HCT116 (cell line): ENCODE measurements at regions not wholly inside any gene's neighbourhood (a gene's known extent, or its start where the extent isn't known, plus 50 kb on each side); places are given as distances from the start of the nearest gene placed in this dataset.
A peak's percentile ranks its signal among the peaks of the same experiment; 100 is the strongest.

Experiments
- ATAC-seq: fragments of 200-7000 bp; cut with Tn5 transposase; 2 replicates; pipeline ENCODE4 v1.9.1; 2020; ENCODE audit warnings: mild to moderate bottlenecking, moderate library complexity
- BruUV-seq: library from RNA; stranded (reverse); fragments of 400-500 nt; replicated peaks from 2 replicates; lab custom pipeline; 2021; lab: Mats Ljungman, UMichigan
- CTCF ChIA-PET: fragments of 300-600 bp; sonication (Branson Sonifier 250); formaldehyde crosslinking; loops from one replicate; lab custom pipeline; 2021; ENCODE audit warnings: antibody characterized with exemption; lab: Charles Lee
- POLR2A ChIA-PET: fragments of 300-600, 350-600 bp; sonication (Branson Sonifier 250); formaldehyde crosslinking; loops from one replicate; lab custom pipeline; 2021; ENCODE audit warnings: antibody characterized with exemption; lab: Charles Lee
- RAD21 ChIA-PET, 2 experiments: fragments of 300-600 bp; sonication (Branson Sonifier 250); formaldehyde crosslinking; loops; one replicate each; lab custom pipeline; 2023; ENCODE audit warnings: low total read pairs in 2 of 2; ENCODE audit not compliant: uncharacterized antibody in 2 of 2, unreplicated experiment in 2 of 2, low non-redundant PET in 1 of 2; lab: Charles Lee
- DNase-seq: peaks from one replicate; pipeline ENCODE4 v3.0.0-alpha.2; 2010; ENCODE audit warnings: low read depth, low spot score
- H2AFZ ChIP-seq: fragments of 200-600 bp; shearing (Covaris generic), sonication (generic); 2 replicates; pipeline ENCODE4 v1.6.1; 2017; ENCODE audit warnings: low read depth, mixed run types, mixed read lengths, antibody characterized with exemption, low read length; ENCODE audit not compliant: poor library complexity, severe bottlenecking
- H3K27ac ChIP-seq: 2 replicates; pipeline ENCODE4 v1.5.1; 2012; ENCODE audit warnings: low read depth, low read length
- H3K27me3 ChIP-seq: fragments of 200-600 bp; sonication (generic); 2 replicates; pipeline ENCODE4 v1.6.1; 2016; ENCODE audit warnings: mixed run types, low read length, mixed read lengths; ENCODE audit not compliant: insufficient read depth
- H3K36me3 ChIP-seq, 2 experiments: fragments of 200-500 bp in 1 of 2; fragments of 200-600 bp in 1 of 2; sonication (Bioruptor generic) in 1 of 2; sonication (generic) in 1 of 2; 2 replicates each; pipeline versions ENCODE4 v1.5.1 to v1.6.1; 2014 to 2016; ENCODE audit warnings: low read length in 2 of 2, inconsistent platforms in 1 of 2, mixed read lengths in 1 of 2, mixed run types in 1 of 2; ENCODE audit not compliant: insufficient read depth in 2 of 2, control insufficient read depth in 1 of 2
- H3K4me1 ChIP-seq, 2 experiments: fragments of 200-600 bp in 1 of 2; sonication (generic) in 1 of 2; 2 replicates each; pipeline versions ENCODE4 v1.5.1 to v1.6.1; 2012 to 2017; ENCODE audit warnings: low read length in 2 of 2, inconsistent platforms in 1 of 2, mild to moderate bottlenecking in 1 of 2, mixed read lengths in 1 of 2, mixed run types in 1 of 2, moderate library complexity in 1 of 2; ENCODE audit not compliant: insufficient read depth in 2 of 2, control insufficient read depth in 1 of 2
- H3K4me2 ChIP-seq: fragments of 200-600 bp; sonication (generic); 2 replicates; pipeline ENCODE4 v1.6.1; 2017; ENCODE audit warnings: mixed run types, low read length, mixed read lengths
- H3K4me3 ChIP-seq, 2 experiments: fragments of 200-600 bp in 1 of 2; sonication (generic) in 1 of 2; replicated peaks in 1 of 2; 2 replicates each; pipeline ENCODE4 v1.5.1; 2011 to 2016; ENCODE audit warnings: low read length in 2 of 2, control low read depth in 1 of 2, low read depth in 1 of 2, mild to moderate bottlenecking in 1 of 2, mixed read lengths in 1 of 2, mixed run types in 1 of 2
- H3K79me2 ChIP-seq: fragments of 200-600 bp; sonication (generic); 2 replicates; pipeline ENCODE4 v1.6.1; 2017; ENCODE audit warnings: mild to moderate bottlenecking, mixed run types, low read length, moderate library complexity, mixed read lengths; ENCODE audit not compliant: insufficient read depth
- H3K9ac ChIP-seq: fragments of 200-600 bp; sonication (generic); 2 replicates; pipeline ENCODE4 v1.6.1; 2016; ENCODE audit warnings: low read length, mixed read lengths
- H3K9me2 ChIP-seq: fragments of 200-600 bp; sonication (generic), shearing (Covaris generic); 2 replicates; pipeline ENCODE4 v1.6.1; 2017; ENCODE audit warnings: mixed run types, mild to moderate bottlenecking, moderate library complexity; ENCODE audit not compliant: insufficient read depth
- H3K9me3 ChIP-seq, 2 experiments: fragments of 200-500 bp in 1 of 2; fragments of 200-600 bp in 1 of 2; sonication (Bioruptor generic) in 1 of 2; sonication (generic) in 1 of 2; 2 replicates each; pipeline ENCODE4 v1.6.1; 2014 to 2017; ENCODE audit warnings: low read length in 2 of 2, mixed read lengths in 2 of 2, inconsistent platforms in 1 of 2, low read depth in 1 of 2, mild to moderate bottlenecking in 1 of 2, mixed run types in 1 of 2, moderate library complexity in 1 of 2; ENCODE audit not compliant: control insufficient read depth in 1 of 2, insufficient read depth in 1 of 2
- H4K20me1 ChIP-seq: fragments of 200-600 bp; sonication (generic), shearing (Covaris generic); 2 replicates; pipeline ENCODE4 v1.6.1; 2017; ENCODE audit warnings: mixed run types, mild to moderate bottlenecking, moderate library complexity; ENCODE audit not compliant: insufficient read depth
- CEBPB ChIP-seq: IDR thresholded peaks from 2 replicates; pipeline ENCODE4 v1.6.1; 2012; ENCODE audit warnings: low read depth
- EZH2 ChIP-seq: fragments of 200-600 bp; sonication (generic); IDR thresholded peaks from 2 replicates; pipeline ENCODE4 v1.6.1; 2017; ENCODE audit warnings: antibody characterized with exemption, mixed run types
- FOSL1 ChIP-seq: IDR thresholded peaks from 2 replicates; pipeline ENCODE4 v1.6.1; 2012; ENCODE audit warnings: low read depth
- SIN3A ChIP-seq: IDR thresholded peaks from 2 replicates; pipeline ENCODE4 v1.6.1; 2012; ENCODE audit warnings: low read depth
- intact Hi-C: fragments of 100-400 bp; cut with micrococcal nuclease; formaldehyde crosslinking; loops from 2 replicates; pipeline ENCODE4 v1.10.0; 2022

DNA sequence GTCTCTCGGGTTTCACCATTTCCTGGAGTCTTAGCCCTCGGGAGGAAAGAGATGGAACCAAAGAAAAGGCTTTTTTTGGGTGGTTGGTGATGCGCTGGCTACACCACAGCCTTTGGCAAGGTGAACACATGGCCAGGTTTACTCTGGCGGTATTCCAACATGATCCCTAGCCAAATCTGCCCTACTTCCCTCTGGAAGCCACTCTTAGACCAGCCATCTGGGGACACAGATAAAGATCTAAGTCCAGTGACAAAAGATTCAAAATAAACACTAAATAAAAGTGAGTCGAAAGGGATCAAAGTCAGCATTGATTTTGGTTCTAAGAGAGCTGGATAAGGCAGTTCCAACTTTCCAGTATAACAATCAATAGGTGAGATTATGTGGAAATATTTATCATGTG is 694.5 kb downstream of the VRK1 start:
- intact Hi-C loops = no loop called here
- DNase-seq (no peak), ATAC-seq (no peak)
- POLR2A ChIA-PET = no interaction called here
- no peak overlapping the region for H2AFZ ChIP-seq
- no peaks in the 10 kb centered on the region for H3K36me3 ChIP-seq
- no peak for TF ChIP-seq SIN3A
- TF ChIP-seq EZH2 = no peak
- H3K4me3 ChIP-seq = no peak overlapping the region
- no peaks in the 10 kb centered on the region for H3K79me2 ChIP-seq
- CTCF ChIA-PET = no interaction called here
- H3K9me2 ChIP-seq = no peaks in the 10 kb centered on the region
- no peak overlapping the region for H3K4me2 ChIP-seq
- no peaks in the 10 kb centered on the region for H4K20me1 ChIP-seq
- no peaks in the 10 kb centered on the region for H3K27me3 ChIP-seq
- H3K27ac ChIP-seq = no peak overlapping the region
- H3K9ac ChIP-seq = no peak overlapping the region
- no peaks in the 10 kb centered on the region for H3K4me1 ChIP-seq
- H3K9me3 ChIP-seq = no peaks in the 10 kb centered on the region
- RAD21 ChIA-PET = no interaction called here
- BruUV-seq = no TSS peak

DNA sequence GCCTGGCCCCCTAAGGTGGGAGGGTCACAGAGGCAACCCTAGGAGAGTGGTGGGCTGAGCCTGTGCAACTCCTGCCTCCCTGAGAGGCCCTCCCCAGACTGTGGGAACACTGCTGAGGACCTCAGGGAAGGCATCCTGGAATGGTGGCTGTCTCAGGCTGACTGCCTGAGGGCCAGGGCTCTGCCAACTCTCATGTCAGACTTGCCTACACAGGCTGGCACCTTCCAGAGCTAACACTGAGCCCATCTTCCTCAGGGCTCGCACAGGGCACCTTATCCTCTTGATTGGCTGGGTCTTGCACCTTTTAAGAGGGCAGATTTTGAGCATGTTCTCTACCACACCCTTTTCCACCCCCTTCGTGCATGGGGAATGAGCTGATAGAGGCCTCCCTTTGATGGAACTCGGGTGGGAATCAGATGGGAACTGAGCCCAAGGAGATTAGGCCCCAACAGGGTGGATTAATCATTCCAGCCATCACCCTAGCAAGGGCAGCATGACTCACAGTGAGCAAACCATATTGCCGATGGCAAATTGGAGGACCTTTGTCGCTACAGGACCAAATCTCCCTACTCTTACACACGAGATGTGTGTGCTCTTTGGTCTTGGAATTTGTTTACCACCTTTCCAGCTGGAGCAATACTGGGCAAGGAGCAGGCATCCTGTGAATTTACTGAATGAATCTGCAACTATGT is 702.8 kb downstream of the VRK1 start:
- H4K20me1 ChIP-seq = no peaks in the 10 kb centered on the region
- no TSS peak for BruUV-seq
- no peaks in the 10 kb centered on the region for H3K79me2 ChIP-seq
- H3K4me1 ChIP-seq = peaks cover 0 to 10% of the 10 kb centered on the region in 2 experiments; a peak in 2 of 4 replicates
- H3K4me2 ChIP-seq = peak overlapping the region; percentile 42
- H2AFZ ChIP-seq = no peak overlapping the region
- no peak overlapping the region for H3K27ac ChIP-seq
- intact Hi-C loops = no loop called here
- POLR2A ChIA-PET = no interaction called here
- CTCF ChIA-PET = no interaction called here
- H3K27me3 ChIP-seq = no peaks in the 10 kb centered on the region
- H3K9me3 ChIP-seq = no peaks in the 10 kb centered on the region
- H3K9ac ChIP-seq = no peak overlapping the region
- H3K4me3 ChIP-seq = no peak overlapping the region
- H3K9me2 ChIP-seq = no peaks in the 10 kb centered on the region
- DNase-seq (no peak), ATAC-seq (peak; percentile 67)
- RAD21 ChIA-PET = no interaction called here
- H3K36me3 ChIP-seq = no peaks in the 10 kb centered on the region
- TF ChIP-seq CEBPB (no peak), FOSL1 (peak; percentile 41)
